Sigmoid colon (tissue), 6 donors: ENCODE measurements at regions not wholly inside any gene's neighbourhood (a gene's known extent, or its start where the extent isn't known, plus 50 kb on each side); places are given as distances from the start of the nearest gene placed in this dataset.
"Not testable (repeated sequence)": the region's sequence is repeated elsewhere in the genome, so short reads cannot be mapped to it uniquely, and the experiment has no call there.

Source experiments
- DNase-seq: peaks from one replicate; pipeline ENCODE4 v3.0.0-alpha.2; 2019
- H3K27ac ChIP-seq, 4 donors: fragments of 200-600 bp; sonication (generic); one replicate each; pipeline ENCODE4 v1.5.1; 2016 to 2019; ENCODE audit warnings: mild to moderate bottlenecking in 1 of 4
- H3K27me3 ChIP-seq, 3 donors: fragments of 200-600 bp; sonication (generic); one replicate each; pipeline ENCODE4 v1.5.1; 2019; ENCODE audit warnings: mild to moderate bottlenecking in 1 of 3
- H3K36me3 ChIP-seq, 4 donors: fragments of 200-600 bp; sonication (generic); one replicate each; pipeline ENCODE4 v1.5.1; 2016 to 2019
- H3K4me1 ChIP-seq, 4 donors: fragments of 200-600 bp; sonication (generic); one replicate each; pipeline ENCODE4 v1.5.1; 2017 to 2019
- H3K4me3 ChIP-seq, 4 donors: fragments of 200-600 bp; sonication (generic); one replicate each; pipeline ENCODE4 v1.5.1; 2017 to 2019; ENCODE audit warnings: mild to moderate bottlenecking in 2 of 4, moderate library complexity in 1 of 4
- H3K9me3 ChIP-seq, 4 donors: fragments of 200-600 bp in 3 of 4; sonication (generic) in 3 of 4; one replicate each; pipeline versions ENCODE4 v1.5.1 to v1.6.1; 2013 to 2019
- EP300 ChIP-seq, 4 donors: sonication (generic); formaldehyde crosslinking; IDR thresholded peaks; one replicate each; pipeline ENCODE4 v1.6.1; 2017; ENCODE audit warnings: antibody characterized with exemption in 4 of 4
- POLR2A ChIP-seq, 2 donors: fragments of 450-650 bp; IDR thresholded peaks; one replicate each; pipeline ENCODE4 v1.6.1; 2016; ENCODE audit warnings: antibody characterized with exemption in 2 of 2, mild to moderate bottlenecking in 2 of 2, moderate library complexity in 2 of 2
- POLR2AphosphoS5 ChIP-seq, 4 donors: sonication (generic); formaldehyde crosslinking; IDR thresholded peaks; one replicate each; pipeline ENCODE4 v1.6.1; 2017; ENCODE audit warnings: antibody characterized with exemption in 4 of 4
- WGBS, 2 donors: extraction: QIAGEN DNeasy Blood & Tissue Kit; methylation state at CpG; one replicate each; pipeline ENCODE4 v1.1.7; 2013; 5-methylcytosine and 5-hydroxymethylcytosine counted together
- intact Hi-C: fragments of 100-400 bp; cut with DNase I; formaldehyde crosslinking; loops from one replicate; pipeline ENCODE4 v1.15.1; 2023
- TF ChIP-seq, protein P1 (sequence below), 4 experiments: fragments of 450-650 bp in 3 of 4; fragments of 200-600 bp in 1 of 4; IDR thresholded peaks; one replicate each; pipeline ENCODE4 v1.5.1; 2016 to 2019; ENCODE audit warnings: antibody characterized with exemption in 4 of 4, mild to moderate bottlenecking in 3 of 4, moderate library complexity in 2 of 4
- donor health status: healthy with polysubstance abuse.
- donor health status: healthy.

DNA sequence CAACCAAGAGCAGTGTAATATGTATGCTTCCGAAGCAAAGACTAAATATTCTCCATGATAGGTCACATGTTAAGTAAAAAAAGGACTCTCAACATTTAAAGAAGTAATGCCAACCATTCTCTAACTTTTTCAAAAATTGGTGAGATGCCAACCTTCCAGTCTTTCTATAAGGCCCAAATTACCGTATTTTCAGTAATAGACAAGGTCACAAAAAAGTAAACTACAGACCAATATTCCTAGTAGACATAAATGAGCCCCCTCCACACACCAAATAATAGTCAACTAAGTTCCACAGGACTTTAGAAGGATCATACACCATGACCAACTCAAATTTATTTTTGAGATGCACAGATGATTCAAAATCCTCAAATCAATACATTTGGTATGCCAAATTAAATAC lies 867.4 kb downstream of the TMEM121 start:
- Histone ChIP-seq H3K4me3 (no peak overlapping the region), H3K36me3 (no peaks in the 10 kb centered on the region), H3K9me3 (no peaks in the 10 kb centered on the region), H3K27ac (no peak overlapping the region), H3K4me1 (no peaks in the 10 kb centered on the region), H3K27me3 (peaks cover 0 to 13% (median 0%) of the 10 kb centered on the region in 3 donors)
- WGBS, 2 donors = 67 to 70% methylated on average over 2 of the region's 2 CpGs
- DNase-seq = no peak
- intact Hi-C loops = no loop called here
- TF ChIP-seq EP300 (IDR thresholded peaks at IDR 0.05) (no peak), POLR2A (IDR thresholded peaks at IDR 0.05) (no peak), POLR2AphosphoS5 (IDR thresholded peaks at IDR 0.05) (no peak)
- TF ChIP-seq, protein P1, sequence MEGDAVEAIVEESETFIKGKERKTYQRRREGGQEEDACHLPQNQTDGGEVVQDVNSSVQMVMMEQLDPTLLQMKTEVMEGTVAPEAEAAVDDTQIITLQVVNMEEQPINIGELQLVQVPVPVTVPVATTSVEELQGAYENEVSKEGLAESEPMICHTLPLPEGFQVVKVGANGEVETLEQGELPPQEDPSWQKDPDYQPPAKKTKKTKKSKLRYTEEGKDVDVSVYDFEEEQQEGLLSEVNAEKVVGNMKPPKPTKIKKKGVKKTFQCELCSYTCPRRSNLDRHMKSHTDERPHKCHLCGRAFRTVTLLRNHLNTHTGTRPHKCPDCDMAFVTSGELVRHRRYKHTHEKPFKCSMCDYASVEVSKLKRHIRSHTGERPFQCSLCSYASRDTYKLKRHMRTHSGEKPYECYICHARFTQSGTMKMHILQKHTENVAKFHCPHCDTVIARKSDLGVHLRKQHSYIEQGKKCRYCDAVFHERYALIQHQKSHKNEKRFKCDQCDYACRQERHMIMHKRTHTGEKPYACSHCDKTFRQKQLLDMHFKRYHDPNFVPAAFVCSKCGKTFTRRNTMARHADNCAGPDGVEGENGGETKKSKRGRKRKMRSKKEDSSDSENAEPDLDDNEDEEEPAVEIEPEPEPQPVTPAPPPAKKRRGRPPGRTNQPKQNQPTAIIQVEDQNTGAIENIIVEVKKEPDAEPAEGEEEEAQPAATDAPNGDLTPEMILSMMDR (IDR thresholded peaks at IDR 0.05) = no peak

DNA sequence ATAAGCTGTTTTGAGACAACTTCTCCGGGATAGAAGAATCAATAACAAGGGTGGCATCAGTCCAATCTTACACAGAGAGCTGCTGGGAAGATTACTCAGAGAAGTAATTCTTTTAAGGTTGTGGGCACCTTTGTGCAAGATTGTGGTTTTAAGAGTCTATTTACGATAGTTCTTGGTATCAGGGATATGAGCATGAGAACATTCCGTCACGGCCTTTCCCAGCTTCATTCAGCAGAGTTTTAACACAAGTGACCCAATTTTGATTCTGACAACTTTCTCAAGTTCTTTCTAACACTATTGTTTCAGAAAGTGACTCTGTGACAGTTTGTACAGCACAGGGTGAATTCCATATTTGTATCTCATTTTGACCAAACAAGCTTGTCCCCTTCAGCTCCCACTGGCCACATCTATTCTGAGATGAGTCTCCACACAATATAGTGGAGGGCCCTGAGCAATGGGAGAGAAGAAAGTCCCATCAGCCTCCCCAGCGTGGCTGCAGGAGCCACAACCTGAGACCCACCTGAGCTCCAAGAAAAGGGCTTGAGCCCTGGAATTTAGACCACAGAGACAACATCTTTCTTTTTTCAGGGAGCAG lies 869.2 kb downstream of the TMEM121 start:
- Histone ChIP-seq H3K4me3 (no peak overlapping the region), H3K27ac (no peak overlapping the region), H3K9me3 (no peaks in the 10 kb centered on the region), H3K36me3 (no peaks in the 10 kb centered on the region), H3K4me1 (no peaks in the 10 kb centered on the region), H3K27me3 (peaks cover 0 to 10% (median 0%) of the 10 kb centered on the region in 3 donors)
- WGBS, 2 donors = 47 to 57% methylated on average over 5 of the region's 5 CpGs
- no peak for TF ChIP-seq EP300 (IDR thresholded peaks at IDR 0.05)
- TF ChIP-seq POLR2A (IDR thresholded peaks at IDR 0.05) = no peak
- no peak for TF ChIP-seq POLR2AphosphoS5 (IDR thresholded peaks at IDR 0.05)
- TF ChIP-seq, protein P1 (IDR thresholded peaks at IDR 0.05) = no peak
- intact Hi-C loops = no loop called here
- DNase-seq = no peak

DNA sequence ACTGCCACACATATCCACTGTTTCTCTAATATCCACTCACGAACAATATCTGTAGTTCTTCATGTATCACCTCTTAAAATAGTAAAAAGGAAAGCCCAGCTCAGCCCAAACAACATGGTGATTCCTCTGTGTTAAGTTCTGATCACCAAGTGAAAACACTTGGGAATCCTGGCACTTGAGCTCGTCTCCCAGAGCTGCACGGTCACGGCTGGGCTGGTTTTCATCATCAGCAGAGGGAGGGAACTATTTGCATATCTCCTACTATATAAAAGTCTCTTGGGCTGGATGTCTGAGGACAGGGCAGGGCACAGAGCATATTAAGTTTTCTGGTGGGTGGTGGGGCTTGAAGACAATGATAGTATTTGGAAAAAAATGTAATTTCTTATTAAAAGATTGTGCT lies 870.6 kb downstream of the TMEM121 start:
- TF ChIP-seq EP300 (IDR thresholded peaks at IDR 0.05) = no peak
- TF ChIP-seq, protein P1 (IDR thresholded peaks at IDR 0.05) = no peak
- no peak for TF ChIP-seq POLR2A (IDR thresholded peaks at IDR 0.05)
- no peak for TF ChIP-seq POLR2AphosphoS5 (IDR thresholded peaks at IDR 0.05)
- DNase-seq = no peak
- intact Hi-C loops = no loop called here
- no peaks in the 10 kb centered on the region for H3K9me3 ChIP-seq
- no peak overlapping the region for H3K4me3 ChIP-seq
- H3K36me3 ChIP-seq = no peaks in the 10 kb centered on the region
- WGBS, 2 donors = 48 to 61% methylated on average over 4 of the region's 4 CpGs
- no peak overlapping the region for H3K27ac ChIP-seq
- H3K4me1 ChIP-seq = no peaks in the 10 kb centered on the region
- peaks cover 0 to 5% (median 0%) of the 10 kb centered on the region in 3 donors for H3K27me3 ChIP-seq

GRCh38 chr14:106398931-106399331 lies 872.5 kb downstream of the TMEM121 start:
- H3K36me3 ChIP-seq, H3K27me3 ChIP-seq, H3K4me1 ChIP-seq, intact Hi-C loops, H3K4me3 ChIP-seq, DNase-seq, H3K27ac ChIP-seq, H3K9me3 ChIP-seq: not testable (repeated sequence)
- 69 to 86% methylated on average over 42 of the region's 42 CpGs for WGBS, 2 donors

DNA sequence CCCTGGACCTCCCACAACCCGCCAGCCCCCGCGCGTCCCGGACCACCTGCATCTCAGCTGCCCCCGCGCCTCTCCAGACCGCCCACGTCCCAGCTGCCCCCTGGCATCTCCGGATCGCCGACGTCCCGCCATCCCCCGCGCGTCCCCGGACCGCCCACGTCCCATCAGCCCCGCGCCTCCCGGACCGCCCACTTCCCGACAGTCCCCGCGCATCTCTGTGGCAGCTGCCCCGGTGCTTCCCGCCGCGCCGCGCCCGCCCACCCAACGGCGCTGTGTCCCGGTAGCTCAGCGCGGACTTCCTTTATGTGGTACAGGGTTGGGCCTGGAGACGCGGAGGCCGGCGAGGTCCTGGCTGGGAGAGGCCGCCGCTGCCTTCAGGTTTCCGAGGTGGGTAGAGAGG lies 874.9 kb downstream of the TMEM121 start:
- H3K4me3 ChIP-seq, intact Hi-C loops, H3K4me1 ChIP-seq, H3K36me3 ChIP-seq, H3K27me3 ChIP-seq, H3K27ac ChIP-seq, H3K9me3 ChIP-seq, DNase-seq: not testable (repeated sequence)
- 88 to 93% methylated on average over 46 of the region's 46 CpGs for WGBS, 2 donors

DNA sequence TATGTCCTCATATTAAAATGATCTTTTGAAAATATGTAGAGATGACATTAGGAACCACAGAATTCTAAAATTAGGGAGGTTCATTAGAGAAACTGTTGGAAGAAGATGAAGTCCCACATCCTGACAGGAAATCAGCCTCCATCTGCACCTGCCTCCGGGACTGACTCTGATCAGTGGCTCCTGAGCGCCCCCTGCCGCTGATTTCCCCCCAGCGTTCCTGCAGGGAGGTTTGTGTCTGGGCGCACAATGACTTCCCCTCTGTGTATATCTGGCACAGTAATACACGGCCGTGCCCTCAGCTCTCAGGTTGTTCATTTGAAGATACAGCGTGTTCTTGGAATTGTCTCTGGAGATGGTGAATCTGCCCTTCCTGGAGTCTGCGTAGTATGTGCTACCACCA lies 883.8 kb downstream of the TMEM121 start:
- H3K36me3 ChIP-seq, DNase-seq, H3K4me3 ChIP-seq, H3K27me3 ChIP-seq, H3K4me1 ChIP-seq, H3K27ac ChIP-seq, intact Hi-C loops, H3K9me3 ChIP-seq: not testable (repeated sequence)
- WGBS, 2 donors = 44 to 45% methylated on average over 9 of the region's 9 CpGs
